Esophagus muscularis mucosa (tissue), 4 donors: ENCODE measurements at regions not wholly inside any gene's neighbourhood (a gene's known extent, or its start where the extent isn't known, plus 50 kb on each side); places are given as distances from the start of the nearest gene placed in this dataset.

ENCODE experiments used
- DNase-seq: peaks from one replicate; pipeline ENCODE4 v3.0.0-alpha.2; 2017; ENCODE audit errors: extremely low spot score
- H3K27ac ChIP-seq, 4 donors: fragments of 200-600 bp; sonication (generic); replicated peaks in 1 of 4; 1 replicate in 3 of 4; 2 replicates in 1 of 4; pipeline ENCODE4 v1.5.1; 2016 to 2019; ENCODE audit warnings: mild to moderate bottlenecking in 1 of 4
- H3K27me3 ChIP-seq, 4 donors: fragments of 200-600 bp; sonication (generic); one replicate each; pipeline versions ENCODE4 v1.5.1 to v1.6.0; 2016 to 2019
- H3K36me3 ChIP-seq, 4 donors: fragments of 200-600 bp; sonication (generic); one replicate each; pipeline ENCODE4 v1.5.1; 2016 to 2019
- H3K4me1 ChIP-seq, 4 donors: fragments of 200-600 bp; sonication (generic); one replicate each; pipeline ENCODE4 v1.5.1; 2016 to 2019
- H3K4me3 ChIP-seq, 4 donors: fragments of 200-600 bp; sonication (generic); 1 replicate in 2 of 4; 2 replicates in 2 of 4; pipeline ENCODE4 v1.5.1; 2016 to 2019; ENCODE audit warnings: mild to moderate bottlenecking in 4 of 4, moderate library complexity in 1 of 4
- H3K9me3 ChIP-seq, 4 donors: fragments of 200-600 bp; sonication (generic); 1 replicate in 3 of 4; 2 replicates in 1 of 4; pipeline ENCODE4 v1.5.1; 2016 to 2019
- EP300 ChIP-seq: sonication (generic); formaldehyde crosslinking; IDR thresholded peaks from one replicate; pipeline ENCODE4 v1.6.1; 2017; ENCODE audit warnings: antibody characterized with exemption
- POLR2A ChIP-seq: fragments of 450-650 bp; IDR thresholded peaks from one replicate; pipeline ENCODE4 v1.6.1; 2017; ENCODE audit warnings: antibody characterized with exemption, moderate library complexity, mild to moderate bottlenecking, low read depth
- POLR2AphosphoS5 ChIP-seq, 2 donors: sonication (generic); formaldehyde crosslinking; IDR thresholded peaks; one replicate each; pipeline ENCODE4 v1.6.1; 2017; ENCODE audit warnings: antibody characterized with exemption in 2 of 2
- WGBS: methylation state at CpG from one replicate; pipeline ENCODE4 v1.1.5; 2018; 5-methylcytosine and 5-hydroxymethylcytosine counted together
- intact Hi-C: fragments of 100-400 bp; cut with DNase I; formaldehyde crosslinking; loops from one replicate; pipeline ENCODE4 v1.15.1; 2023
- TF ChIP-seq, protein P1 (sequence below), 3 experiments: fragments of 200-600 bp in 2 of 3; fragments of 450-650 bp in 1 of 3; sonication (generic) in 2 of 3; IDR thresholded peaks; one replicate each; pipeline ENCODE4 v1.5.1; 2017 to 2019; ENCODE audit warnings: antibody characterized with exemption in 3 of 3, mild to moderate bottlenecking in 2 of 3, moderate library complexity in 1 of 3

DNA sequence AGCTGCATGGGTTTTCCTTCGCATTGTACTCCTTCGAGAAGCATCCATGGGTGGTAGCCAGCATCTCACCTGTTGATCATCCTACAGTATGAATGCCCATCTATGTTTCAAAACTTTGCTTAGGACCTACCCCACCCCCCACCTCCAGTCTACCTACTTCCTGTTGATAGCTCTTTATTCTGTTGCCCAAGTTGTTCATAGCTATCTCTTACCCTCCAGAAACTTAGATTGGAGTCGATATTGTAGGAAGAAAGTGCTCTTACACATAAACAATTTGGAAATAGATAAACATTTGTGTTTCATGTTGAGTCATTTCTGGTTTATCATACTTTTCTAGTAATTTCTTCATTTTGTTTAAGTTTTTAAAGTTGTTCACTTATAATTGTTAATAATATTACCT, 90.1 kb downstream of the FAS start:
- no peak overlapping the region for H3K4me3 ChIP-seq
- no peaks in the 10 kb centered on the region for H3K36me3 ChIP-seq
- TF ChIP-seq POLR2AphosphoS5 (IDR thresholded peaks at IDR 0.05) (no peak), POLR2A (no peak), EP300 (no peak)
- TF ChIP-seq, protein P1, sequence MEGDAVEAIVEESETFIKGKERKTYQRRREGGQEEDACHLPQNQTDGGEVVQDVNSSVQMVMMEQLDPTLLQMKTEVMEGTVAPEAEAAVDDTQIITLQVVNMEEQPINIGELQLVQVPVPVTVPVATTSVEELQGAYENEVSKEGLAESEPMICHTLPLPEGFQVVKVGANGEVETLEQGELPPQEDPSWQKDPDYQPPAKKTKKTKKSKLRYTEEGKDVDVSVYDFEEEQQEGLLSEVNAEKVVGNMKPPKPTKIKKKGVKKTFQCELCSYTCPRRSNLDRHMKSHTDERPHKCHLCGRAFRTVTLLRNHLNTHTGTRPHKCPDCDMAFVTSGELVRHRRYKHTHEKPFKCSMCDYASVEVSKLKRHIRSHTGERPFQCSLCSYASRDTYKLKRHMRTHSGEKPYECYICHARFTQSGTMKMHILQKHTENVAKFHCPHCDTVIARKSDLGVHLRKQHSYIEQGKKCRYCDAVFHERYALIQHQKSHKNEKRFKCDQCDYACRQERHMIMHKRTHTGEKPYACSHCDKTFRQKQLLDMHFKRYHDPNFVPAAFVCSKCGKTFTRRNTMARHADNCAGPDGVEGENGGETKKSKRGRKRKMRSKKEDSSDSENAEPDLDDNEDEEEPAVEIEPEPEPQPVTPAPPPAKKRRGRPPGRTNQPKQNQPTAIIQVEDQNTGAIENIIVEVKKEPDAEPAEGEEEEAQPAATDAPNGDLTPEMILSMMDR (IDR thresholded peaks at IDR 0.05), result no peak
- peaks cover 0 to 6% (median 3%) of the 10 kb centered on the region in 4 donors for H3K4me1 ChIP-seq
- no peaks in the 10 kb centered on the region for H3K9me3 ChIP-seq
- no peaks in the 10 kb centered on the region for H3K27me3 ChIP-seq
- intact Hi-C loops, result no loop called here
- 68% methylated on average over 3 of the region's 3 CpGs for WGBS
- no peak overlapping the region for H3K27ac ChIP-seq
- DNase-seq, result no peak

DNA sequence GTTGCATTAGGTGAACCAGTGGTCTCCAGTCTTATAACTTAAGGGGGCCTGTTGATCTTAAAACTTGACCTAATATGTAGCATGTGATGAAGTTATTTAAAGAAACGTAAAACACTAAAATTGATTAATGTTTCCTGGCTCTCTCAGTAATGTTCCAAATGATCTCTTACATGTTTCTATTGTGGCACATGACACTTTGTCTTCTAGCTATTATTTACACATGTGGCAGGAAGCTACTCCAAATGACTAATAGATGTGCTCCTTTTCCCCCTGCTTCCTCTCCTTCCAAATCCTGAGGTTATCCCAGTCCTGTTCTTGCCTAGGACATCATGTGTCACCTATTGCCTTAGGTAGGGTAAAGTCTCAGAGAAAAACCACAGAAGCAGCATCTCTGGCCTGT, 89.4 kb downstream of the FAS start:
- no peak overlapping the region for H3K4me3 ChIP-seq
- no peak for DNase-seq
- TF ChIP-seq EP300 (no peak), POLR2AphosphoS5 (IDR thresholded peaks at IDR 0.05) (no peak), POLR2A (no peak)
- TF ChIP-seq, protein P1 (IDR thresholded peaks at IDR 0.05), result no peak
- peaks cover 0 to 3% (median 2%) of the 10 kb centered on the region in 4 donors for H3K4me1 ChIP-seq
- no peak overlapping the region for H3K27ac ChIP-seq
- 81% methylated on average over 1 of the region's 1 CpG for WGBS
- H3K36me3 ChIP-seq, result no peaks in the 10 kb centered on the region
- H3K27me3 ChIP-seq, result no peaks in the 10 kb centered on the region
- intact Hi-C loops, result no loop called here
- H3K9me3 ChIP-seq, result no peaks in the 10 kb centered on the region

DNA sequence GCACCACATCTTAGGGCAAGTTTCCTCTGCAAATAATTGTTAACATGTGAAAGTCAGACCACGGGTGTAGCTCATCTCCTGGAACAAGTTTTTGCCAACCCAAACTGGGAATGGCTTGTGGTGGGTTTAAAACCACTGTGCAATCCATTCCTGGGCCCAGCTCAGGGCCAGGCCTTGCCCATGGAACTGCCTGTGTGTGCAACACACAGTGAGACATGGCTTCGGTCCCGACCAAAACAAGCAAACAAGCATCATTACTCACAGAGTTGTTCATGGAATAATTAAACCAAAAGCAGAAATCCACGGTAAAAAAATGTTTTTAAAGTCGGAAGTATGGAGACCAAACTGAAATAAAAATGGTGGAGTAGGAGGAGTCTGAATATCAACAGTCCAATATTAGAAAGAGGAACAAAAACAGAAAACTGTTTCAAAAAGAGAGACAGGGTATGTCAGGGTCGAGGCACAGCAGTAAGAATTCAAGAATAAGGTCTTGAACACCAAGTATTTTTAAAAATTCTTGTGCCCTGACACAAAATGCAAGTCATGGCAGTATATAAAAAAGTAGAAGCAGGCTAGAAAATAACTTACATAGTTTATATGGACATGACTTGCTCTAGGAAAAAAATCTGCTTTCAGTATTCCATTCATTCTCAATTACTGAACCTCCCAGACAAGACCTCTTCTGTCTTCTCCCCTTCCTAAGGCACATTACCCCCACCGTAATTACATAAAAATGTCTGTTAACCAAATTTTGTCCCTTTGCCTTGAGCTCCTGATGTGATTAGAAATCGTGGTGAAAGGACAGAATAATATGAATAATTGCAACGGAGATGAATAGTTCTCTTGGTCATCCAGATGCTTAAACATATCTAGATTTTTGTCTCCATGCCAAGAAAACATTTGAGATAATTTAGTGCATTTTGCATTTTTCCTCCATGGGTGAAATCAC, 88.4 kb downstream of the FAS start:
- intact Hi-C loops, result no loop called here
- H3K9me3 ChIP-seq, result no peaks in the 10 kb centered on the region
- H3K36me3 ChIP-seq, result no peaks in the 10 kb centered on the region
- TF ChIP-seq, protein P1 (IDR thresholded peaks at IDR 0.05), result no peak
- TF ChIP-seq EP300 (no peak), POLR2AphosphoS5 (IDR thresholded peaks at IDR 0.05) (no peak), POLR2A (no peak)
- H3K27ac ChIP-seq, result no peak overlapping the region
- H3K27me3 ChIP-seq, result no peaks in the 10 kb centered on the region
- H3K4me1 ChIP-seq, result peaks cover 0 to 6% (median 3%) of the 10 kb centered on the region in 4 donors
- H3K4me3 ChIP-seq, result no peak overlapping the region
- 78% methylated on average over 9 of the region's 9 CpGs for WGBS
- no peak for DNase-seq

DNA sequence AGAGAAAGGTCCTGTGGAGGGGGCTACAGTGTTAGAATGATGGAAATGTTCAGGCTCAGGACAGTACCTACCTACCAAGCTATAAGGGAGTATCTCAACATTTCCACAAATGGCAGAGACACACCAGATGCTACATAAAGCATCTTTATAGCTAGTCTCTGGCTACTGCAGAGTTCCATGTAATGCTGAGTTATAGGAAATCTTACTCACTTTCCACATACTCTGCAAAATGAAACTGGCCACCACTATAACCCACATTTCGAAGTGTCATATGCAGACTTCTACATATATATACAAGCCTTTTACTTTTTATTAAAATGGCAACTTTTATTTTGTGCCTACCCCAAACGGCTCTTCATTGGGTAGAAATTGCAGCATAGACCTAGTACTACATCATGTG, 85.5 kb downstream of the FAS start:
- Histone ChIP-seq H3K4me3 (no peak overlapping the region), H3K9me3 (no peaks in the 10 kb centered on the region), H3K36me3 (no peaks in the 10 kb centered on the region), H3K27ac (no peak overlapping the region), H3K4me1 (peaks cover 0 to 9% (median 4%) of the 10 kb centered on the region in 4 donors), H3K27me3 (no peaks in the 10 kb centered on the region)
- WGBS, result 95% methylated on average over 2 of the region's 2 CpGs
- TF ChIP-seq EP300, result no peak
- no peak for TF ChIP-seq POLR2A
- TF ChIP-seq POLR2AphosphoS5 (IDR thresholded peaks at IDR 0.05), result no peak
- TF ChIP-seq, protein P1 (IDR thresholded peaks at IDR 0.05), result no peak
- no peak for DNase-seq
- intact Hi-C loops, result no loop called here
